H1 (cell line): ENCODE measurements at regions not wholly inside any gene's neighbourhood (a gene's known extent, or its start where the extent isn't known, plus 50 kb on each side); places are given as distances from the start of the nearest gene placed in this dataset.

Experiments used
- CTCF ChIA-PET: fragments of 300-600 bp; sonication (Branson Sonifier 250); formaldehyde crosslinking; loops from one replicate; lab custom pipeline; 2021; ENCODE audit not compliant: partially characterized antibody; lab: Charles Lee
- POLR2A ChIA-PET: fragments of 300-600 bp; sonication (Branson Sonifier 250); formaldehyde crosslinking; loops from one replicate; lab custom pipeline; 2021; ENCODE audit warnings: inconsistent platforms; ENCODE audit not compliant: partially characterized antibody; lab: Charles Lee
- DNase-seq, 2 experiments: peaks; one replicate each; pipeline versions ENCODE4 v3.0.0 to v3.0.0-alpha.2; 2010 to 2022; ENCODE audit warnings: low spot score in 2 of 2, low read depth in 1 of 2, mixed read lengths in 1 of 2
- FAIRE-seq: peaks from 2 replicates; lab custom pipeline; 2011; peaks lifted over from hg19 to GRCh38; lab: Jason Lieb, UNC
- H2AFZ ChIP-seq: 2 replicates; pipeline ENCODE4 v1.8.1; 2012; ENCODE audit warnings: low read length, inconsistent platforms
- H2AK5ac ChIP-seq: 2 replicates; pipeline ENCODE4 v1.6.1; 2013; ENCODE audit warnings: low read depth, low read length
- H2BK120ac ChIP-seq: replicated peaks from 2 replicates; pipeline ENCODE3; 2013; ENCODE audit warnings: low read depth, low read length, inconsistent platforms
- H2BK12ac ChIP-seq: 2 replicates; pipeline ENCODE4 v1.6.1; 2013; ENCODE audit warnings: low read depth, low read length
- H2BK15ac ChIP-seq: 2 replicates; pipeline ENCODE4 v1.6.1; 2013; ENCODE audit warnings: low read length
- H2BK20ac ChIP-seq: 2 replicates; pipeline ENCODE4 v1.6.1; 2013; ENCODE audit warnings: low read length
- H2BK5ac ChIP-seq: 2 replicates; pipeline ENCODE4 v1.6.1; 2013; ENCODE audit warnings: low read depth, low read length
- H3K14ac ChIP-seq: 2 replicates; pipeline ENCODE4 v1.6.1; 2013; ENCODE audit warnings: inconsistent platforms; ENCODE audit not compliant: insufficient read length
- H3K18ac ChIP-seq: 2 replicates; pipeline ENCODE4 v1.6.1; 2013; ENCODE audit warnings: low read length; ENCODE audit errors: extremely low read depth
- H3K23ac ChIP-seq: 2 replicates; pipeline ENCODE4 v1.6.1; 2013; ENCODE audit warnings: inconsistent platforms; ENCODE audit not compliant: insufficient read length
- H3K23me2 ChIP-seq: 2 replicates; pipeline ENCODE4 v1.6.1; 2013; ENCODE audit warnings: low read depth, low read length
- H3K27ac ChIP-seq: 2 replicates; pipeline ENCODE4 v1.6.1; 2011; ENCODE audit warnings: low read depth, low read length, inconsistent platforms
- H3K27me3 ChIP-seq, 4 experiments: replicated peaks in 1 of 4; 1 replicate in 1 of 4; 2 replicates in 3 of 4; pipeline versions ENCODE4 v1.6.1 to v1.8.1; 2011 to 2013; ENCODE audit warnings: low read length in 3 of 4, mild to moderate bottlenecking in 3 of 4, inconsistent platforms in 2 of 4, mixed read lengths in 2 of 4, moderate library complexity in 1 of 4; ENCODE audit not compliant: control insufficient read depth in 3 of 4, insufficient read depth in 3 of 4; ENCODE audit errors: extremely low read depth in 1 of 4
- H3K36me3 ChIP-seq, 4 experiments: 2 replicates each; pipeline versions ENCODE4 v1.6.1 to v1.8.1; 2011 to 2013; ENCODE audit warnings: mild to moderate bottlenecking in 4 of 4, low read length in 3 of 4, moderate library complexity in 2 of 4, control low read depth in 1 of 4, inconsistent platforms in 1 of 4; ENCODE audit not compliant: insufficient read depth in 4 of 4, control insufficient read depth in 2 of 4
- H3K4ac ChIP-seq: replicated peaks from 2 replicates; pipeline ENCODE3; 2013; ENCODE audit warnings: low read length, low read depth, mixed read lengths, inconsistent platforms; ENCODE audit not compliant: insufficient read length
- H3K4me1 ChIP-seq, 4 experiments: replicated peaks in 1 of 4; 1 replicate in 1 of 4; 2 replicates in 3 of 4; pipeline versions ENCODE4 v1.6.1 to v1.8.1; 2011 to 2013; ENCODE audit warnings: low read length in 3 of 4, inconsistent platforms in 2 of 4, mixed read lengths in 1 of 4; ENCODE audit not compliant: insufficient read depth in 4 of 4, control insufficient read depth in 3 of 4
- H3K4me2 ChIP-seq, 2 experiments: 2 replicates each; pipeline versions ENCODE4 v1.6.1 to v1.8.1; 2011 to 2013; ENCODE audit warnings: low read depth in 2 of 2, low read length in 2 of 2, control low read depth in 1 of 2, inconsistent platforms in 1 of 2, mild to moderate bottlenecking in 1 of 2; ENCODE audit not compliant: insufficient read depth in 1 of 2
- H3K4me3 ChIP-seq, 4 experiments: fragments of 200-600, 300-600 bp in 1 of 4; sonication (generic), shearing (Covaris generic), sonication (Bioruptor Twin) in 1 of 4; 2 replicates each; pipeline versions ENCODE4 v1.5.1 to v1.8.1; 2011 to 2016; ENCODE audit warnings: low read length in 4 of 4, low read depth in 3 of 4, control low read depth in 2 of 4, inconsistent platforms in 2 of 4, mild to moderate bottlenecking in 2 of 4, mixed read lengths in 1 of 4, moderate library complexity in 1 of 4; ENCODE audit not compliant: insufficient read depth in 2 of 4; ENCODE audit errors: extremely low read depth in 1 of 4
- H3K56ac ChIP-seq: replicated peaks from 2 replicates; pipeline ENCODE3; 2013; ENCODE audit warnings: low read depth, mild to moderate bottlenecking, mixed read lengths, low read length, inconsistent platforms; ENCODE audit not compliant: insufficient read length
- H3K79me1 ChIP-seq: 2 replicates; pipeline ENCODE4 v1.6.1; 2013; ENCODE audit warnings: low read depth, low read length, control low read depth
- H3K79me2 ChIP-seq, 2 experiments: 2 replicates each; pipeline versions ENCODE4 v1.6.1 to v1.8.1; 2012 to 2013; ENCODE audit warnings: low read length in 2 of 2, mild to moderate bottlenecking in 2 of 2, inconsistent platforms in 1 of 2; ENCODE audit not compliant: insufficient read depth in 2 of 2, control insufficient read depth in 1 of 2
- H3K9ac ChIP-seq, 4 experiments: replicated peaks in 1 of 4; 1 replicate in 1 of 4; 2 replicates in 3 of 4; pipeline versions ENCODE4 v1.6.1 to v1.8.1; 2011 to 2013; ENCODE audit warnings: low read depth in 3 of 4, low read length in 3 of 4, control low read depth in 2 of 4, mild to moderate bottlenecking in 2 of 4, moderate library complexity in 2 of 4, inconsistent platforms in 1 of 4; ENCODE audit errors: extremely low read depth in 1 of 4
- H3K9me3 ChIP-seq, 2 experiments: 2 replicates each; pipeline versions ENCODE4 v1.6.1 to v1.8.1; 2012 to 2013; ENCODE audit warnings: mild to moderate bottlenecking in 2 of 2, moderate library complexity in 2 of 2, control low read depth in 1 of 2, inconsistent platforms in 1 of 2, low read depth in 1 of 2, low read length in 1 of 2, mixed read lengths in 1 of 2; ENCODE audit not compliant: insufficient read depth in 2 of 2
- H4K20me1 ChIP-seq, 2 experiments: replicated peaks in 1 of 2; 2 replicates each; pipeline versions ENCODE3 to v1.8.1; 2011 to 2013; ENCODE audit warnings: inconsistent platforms in 2 of 2, low read length in 2 of 2, mild to moderate bottlenecking in 1 of 2; ENCODE audit not compliant: insufficient read depth in 2 of 2, control insufficient read depth in 1 of 2
- H4K5ac ChIP-seq: 2 replicates; pipeline ENCODE4 v1.6.1; 2013; ENCODE audit warnings: low read length, low read depth, mixed read lengths, inconsistent platforms; ENCODE audit not compliant: insufficient read length
- H4K8ac ChIP-seq: 2 replicates; pipeline ENCODE4 v1.8.0; 2013; ENCODE audit warnings: mild to moderate bottlenecking, moderate library complexity, low read length, inconsistent platforms; ENCODE audit not compliant: insufficient read depth; ENCODE audit errors: extremely low read depth
- H4K91ac ChIP-seq: replicated peaks from 2 replicates; pipeline ENCODE3; 2013; ENCODE audit warnings: low read length, mixed read lengths, inconsistent platforms; ENCODE audit not compliant: insufficient read length
- CBX5 ChIP-seq: fragments of 300-800, 300-1000 bp; sonication (generic); IDR thresholded peaks from 2 replicates; pipeline ENCODE4 v1.7.1; 2016; ENCODE audit warnings: antibody characterized with exemption, low read length, low read depth
- CTBP2 ChIP-seq: IDR thresholded peaks from 2 replicates; pipeline ENCODE4 v1.7.0; 2011; ENCODE audit warnings: borderline replicate concordance, mild to moderate bottlenecking, moderate library complexity, mixed read lengths, low read length; ENCODE audit not compliant: insufficient read depth, insufficient read length
- GABPA ChIP-seq: IDR thresholded peaks from 2 replicates; pipeline ENCODE4 v1.6.1; 2011; ENCODE audit warnings: mild to moderate bottlenecking, low read length, moderate library complexity, borderline replicate concordance; ENCODE audit not compliant: insufficient read depth
- KDM5A ChIP-seq: fragments of 200-600 bp; IDR thresholded peaks from 2 replicates; pipeline ENCODE4 v1.7.1; 2012; ENCODE audit warnings: mild to moderate bottlenecking, low read length, inconsistent platforms, mixed read lengths
- MAFK ChIP-seq: IDR thresholded peaks from 2 replicates; pipeline ENCODE4 v1.6.1; 2012; ENCODE audit warnings: low read depth, mild to moderate bottlenecking, improper control_type of control experiment, low read length
- NANOG ChIP-seq: IDR thresholded peaks from 2 replicates; pipeline ENCODE4 v1.6.1; 2011; ENCODE audit warnings: low read length, low read depth, mild to moderate bottlenecking, inconsistent platforms; ENCODE audit not compliant: insufficient read depth, poor library complexity, severe bottlenecking
- POLR2AphosphoS5 ChIP-seq: IDR thresholded peaks from 2 replicates; pipeline ENCODE4 v1.6.1; 2011; ENCODE audit warnings: low read depth, low read length
- POU5F1 ChIP-seq: IDR thresholded peaks from 2 replicates; pipeline ENCODE4 v1.6.1; 2011; ENCODE audit warnings: low read depth, mild to moderate bottlenecking, low read length, moderate library complexity
- RAD21 ChIP-seq, 2 experiments: IDR thresholded peaks in 1 of 2; conservative IDR thresholded peaks in 1 of 2; 2 replicates each; pipeline ENCODE4 v1.6.1; 2011; ENCODE audit warnings: low read depth in 2 of 2, low read length in 2 of 2, improper control_type of control experiment in 1 of 2, inconsistent platforms in 1 of 2, mild to moderate bottlenecking in 1 of 2, moderate library complexity in 1 of 2
- RFX5 ChIP-seq: IDR thresholded peaks from 2 replicates; pipeline ENCODE4 v1.6.1; 2011; ENCODE audit warnings: low read depth, low read length, improper control_type of control experiment, borderline replicate concordance
- SAP30 ChIP-seq: fragments of 300-600 bp; sonication (generic); IDR thresholded peaks from 2 replicates; pipeline ENCODE4 v1.7.1; 2012; ENCODE audit warnings: low read length, moderate library complexity, mild to moderate bottlenecking, inconsistent platforms; ENCODE audit not compliant: insufficient read depth, insufficient replicate concordance
- SIN3A ChIP-seq, 2 experiments: IDR thresholded peaks in 1 of 2; conservative IDR thresholded peaks in 1 of 2; 2 replicates each; pipeline ENCODE4 v1.6.1; 2011 to 2012; ENCODE audit warnings: low read length in 2 of 2, improper control_type of control experiment in 1 of 2, low read depth in 1 of 2, mild to moderate bottlenecking in 1 of 2
- SIRT6 ChIP-seq: IDR thresholded peaks from one replicate; pipeline ENCODE4 v1.7.1; 2012; ENCODE audit warnings: low read length, inconsistent platforms
- SIX5 ChIP-seq: IDR thresholded peaks from 2 replicates; pipeline ENCODE4 v1.6.1; 2011; ENCODE audit warnings: mild to moderate bottlenecking, low read depth, low read length
- WGBS, 2 experiments: shearing (Covaris generic) in 1 of 2; methylation state at CpG; one replicate each; pipeline versions ENCODE4 v1.1.6 to v1.1.7; 2013 to 2015; ENCODE audit warnings: low lambda C conversion rate in 2 of 2, mixed read lengths in 2 of 2, inconsistent platforms in 1 of 2, low coverage in 1 of 2, missing lambda C conversion rate in 1 of 2; ENCODE audit not compliant: insufficient replicate concordance in 2 of 2, insufficient coverage in 1 of 2, insufficient read length in 1 of 2; ENCODE audit errors: extremely low coverage in 1 of 2, missing lambda C conversion rate in 1 of 2; 5-methylcytosine and 5-hydroxymethylcytosine counted together

GRCh38 chr10:2038036-2038435 is 300.7 kb upstream of the ADARB2 start:
- no peaks in the 10 kb centered on the region for H3K36me3 ChIP-seq
- H3K4ac ChIP-seq, result no peak overlapping the region
- no peaks in the 10 kb centered on the region; a peak in 1 of 7 replicates for H3K27me3 ChIP-seq
- POLR2A ChIA-PET, result no interaction called here
- no peak overlapping the region for H3K14ac ChIP-seq
- no peaks in the 10 kb centered on the region for H3K79me2 ChIP-seq
- H4K8ac ChIP-seq, result no peak overlapping the region
- H3K4me3 ChIP-seq, result no peak overlapping the region
- WGBS, 2 experiments, result 95% methylated on average over 2 of the region's 2 CpGs; no CpG with 5 or more reads in 1 of the 2 experiments
- no peaks in the 10 kb centered on the region for H3K4me1 ChIP-seq
- H3K9ac ChIP-seq, result no peak overlapping the region
- no peak overlapping the region for H3K27ac ChIP-seq
- DNase-seq, result no peak
- H3K18ac ChIP-seq, result no peak overlapping the region
- no peak overlapping the region for H3K56ac ChIP-seq
- peaks cover 0 to 3% of the 10 kb centered on the region in 2 experiments for H4K20me1 ChIP-seq
- H2AFZ ChIP-seq, result no peak overlapping the region
- no peak overlapping the region for H3K4me2 ChIP-seq
- H2BK15ac ChIP-seq, result no peak overlapping the region
- H3K9me3 ChIP-seq, result no peaks in the 10 kb centered on the region
- no peak overlapping the region for H2BK5ac ChIP-seq
- CTCF ChIA-PET, result interaction anchor here (1.0 kb wide), 1 partner anchor 27 kb away, joined by 4 read pairs; no protein-coding TSS in a partner anchor
- H2AK5ac ChIP-seq, result no peak overlapping the region
- no peaks in the 10 kb centered on the region for H3K79me1 ChIP-seq
- FAIRE-seq, result no peak
- peaks cover 4% of the 10 kb centered on the region; the same call in 1 of the 2 replicates for H3K23me2 ChIP-seq
- H4K5ac ChIP-seq, result no peak overlapping the region
- no peak overlapping the region for H4K91ac ChIP-seq
- no peak overlapping the region for H2BK20ac ChIP-seq
- H2BK120ac ChIP-seq, result no peak overlapping the region
- H2BK12ac ChIP-seq, result no peak overlapping the region
- H3K23ac ChIP-seq, result no peak overlapping the region
- TF ChIP-seq CTBP2, result no peak
- no peak for TF ChIP-seq KDM5A
- no peak for TF ChIP-seq CBX5
- TF ChIP-seq POU5F1, result no peak
- no peak for TF ChIP-seq MAFK
- no peak for TF ChIP-seq SAP30
- TF ChIP-seq SIN3A (conservative IDR thresholded peaks at IDR 0.05 in 1 of 2, IDR thresholded peaks at IDR 0.05 in 1 of 2; ENCODE audit: low read depth in 1 of 2, low read length in 2 of 2), result no peak
- no peak for TF ChIP-seq NANOG
- TF ChIP-seq SIX5, result no peak
- no peak for TF ChIP-seq GABPA
- no peak for TF ChIP-seq RAD21 (IDR thresholded peaks at IDR 0.05 in 1 of 2, conservative IDR thresholded peaks at IDR 0.05 in 1 of 2; ENCODE audit: low read depth in 2 of 2, low read length in 2 of 2)
- TF ChIP-seq POLR2AphosphoS5, result no peak
- TF ChIP-seq SIRT6, result no peak
- no peak for TF ChIP-seq RFX5
